Spleen (tissue), 11 donors: ENCODE measurements at regions not wholly inside any gene's neighbourhood (a gene's known extent, or its start where the extent isn't known, plus 50 kb on each side); places are given as distances from the start of the nearest gene placed in this dataset.

ENCODE experiments used
- DNase-seq: peaks from one replicate; pipeline ENCODE4 v3.0.0-alpha.2; 2020
- H3K27ac ChIP-seq, 8 donors: fragments of 200-600 bp; sonication (generic) in 7 of 8; 1 replicate in 4 of 8; 2 replicates in 4 of 8; pipeline versions ENCODE4 v1.5.0 to v1.8.0; 2016 to 2021; ENCODE audit warnings: inconsistent platforms in 4 of 8, mild to moderate bottlenecking in 4 of 8, moderate library complexity in 1 of 8
- H3K27me3 ChIP-seq, 7 donors: fragments of 200-600 bp; sonication (generic) in 6 of 7; replicated peaks in 1 of 7; 1 replicate in 4 of 7; 2 replicates in 3 of 7; pipeline versions ENCODE4 v1.5.0 to v1.8.0; 2016 to 2021; ENCODE audit warnings: inconsistent platforms in 3 of 7, mild to moderate bottlenecking in 1 of 7
- H3K36me3 ChIP-seq, 6 donors: fragments of 200-600 bp; sonication (generic) in 5 of 6; 1 replicate in 4 of 6; 2 replicates in 2 of 6; pipeline versions ENCODE4 v1.5.0 to v1.8.0; 2016 to 2021; ENCODE audit warnings: inconsistent platforms in 2 of 6
- H3K4me1 ChIP-seq, 6 donors: fragments of 200-600 bp; sonication (generic) in 5 of 6; 1 replicate in 3 of 6; 2 replicates in 3 of 6; pipeline versions ENCODE4 v1.5.0 to v1.8.0; 2016 to 2021; ENCODE audit warnings: inconsistent platforms in 3 of 6
- H3K4me3 ChIP-seq, 8 donors: fragments of 200-600 bp; sonication (generic) in 7 of 8; 1 replicate in 4 of 8; 2 replicates in 4 of 8; pipeline versions ENCODE4 v1.5.0 to v1.8.0; 2016 to 2021; ENCODE audit warnings: inconsistent platforms in 4 of 8, mild to moderate bottlenecking in 4 of 8, moderate library complexity in 2 of 8
- H3K9me3 ChIP-seq, 8 donors: fragments of 200-600 bp; sonication (generic) in 7 of 8; 1 replicate in 4 of 8; 2 replicates in 4 of 8; pipeline versions ENCODE4 v1.5.0 to v1.8.0; 2016 to 2021; ENCODE audit warnings: inconsistent platforms in 4 of 8
- CTCF ChIP-seq, 11 experiments: fragments of 200-600 bp in 7 of 11; fragments of 450-650 bp in 4 of 11; sonication (generic) in 4 of 11; IDR thresholded peaks in 8 of 11; conservative IDR thresholded peaks in 3 of 11; 1 replicate in 7 of 11; 2 replicates in 4 of 11; pipeline versions ENCODE4 v1.4.0 to v1.8.0; 2016 to 2021; ENCODE audit warnings: antibody characterized with exemption in 11 of 11, inconsistent platforms in 4 of 11, mild to moderate bottlenecking in 1 of 11
- POLR2A ChIP-seq, 3 donors: fragments of 450-650 bp; IDR thresholded peaks; one replicate each; pipeline ENCODE4 v1.5.1; 2017; ENCODE audit warnings: antibody characterized with exemption in 3 of 3, mild to moderate bottlenecking in 1 of 3
- POLR2AphosphoS5 ChIP-seq, 3 donors: sonication (generic); formaldehyde crosslinking; IDR thresholded peaks; one replicate each; pipeline ENCODE4 v1.5.1; 2017; ENCODE audit warnings: antibody characterized with exemption in 3 of 3
- WGBS, 5 donors: extraction: QIAGEN DNeasy Blood & Tissue Kit in 3 of 5; methylation state at CpG; one replicate each; pipeline versions ENCODE4 v1.1.5 to v1.1.7; 2013 to 2018; 5-methylcytosine and 5-hydroxymethylcytosine counted together
- intact Hi-C: fragments of 100-400 bp; cut with DNase I; formaldehyde crosslinking; loops from one replicate; pipeline ENCODE4 v1.15.0; 2023; ENCODE audit warnings: low total_unique reads
- donor health status: healthy with polysubstance abuse.
- donor health status: DM: no; HTN: no; CAD: no; lungs with moderate emphysema.
- donor health status: DM: no; HTN: no; CAD: no.
- donor health status: Bipolar disorder and iron deficiency.
- donor health status: healthy.
- donor health status: DM: no; HTN: no; CAD: no.
- donor health status: DM: yes; HTN: yes; CAD: no.

GRCh38 chr3:176699288-176699687, 498.0 kb downstream of the TBL1XR1 start:
- 56 to 86% (median 62%) methylated on average over 4 of the region's 4 CpGs for WGBS, 5 donors
- DNase-seq: no peak
- H3K36me3 ChIP-seq: no peaks in the 10 kb centered on the region
- intact Hi-C loops: no loop called here
- H3K27ac ChIP-seq: no peak overlapping the region
- no peaks in the 10 kb centered on the region for H3K27me3 ChIP-seq
- no peak overlapping the region for H3K4me3 ChIP-seq
- no peaks in the 10 kb centered on the region for H3K9me3 ChIP-seq
- H3K4me1 ChIP-seq: no peaks in the 10 kb centered on the region
- TF ChIP-seq POLR2AphosphoS5 (IDR thresholded peaks at IDR 0.05) (no peak), POLR2A (IDR thresholded peaks at IDR 0.05) (no peak), CTCF (IDR thresholded peaks at IDR 0.05 in 8 of 11, conservative IDR thresholded peaks at IDR 0.05 in 3 of 11) (no peak)

- TF ChIP-seq CTCF (IDR thresholded peaks at IDR 0.05 in 8 of 11, conservative IDR thresholded peaks at IDR 0.05 in 3 of 11): no peak
- TF ChIP-seq POLR2A (IDR thresholded peaks at IDR 0.05): no peak
- no peak for TF ChIP-seq POLR2AphosphoS5 (IDR thresholded peaks at IDR 0.05)
- H3K36me3 ChIP-seq: no peaks in the 10 kb centered on the region
- DNase-seq: no peak
- H3K4me1 ChIP-seq: no peaks in the 10 kb centered on the region
- H3K27ac ChIP-seq: no peak overlapping the region
- no peak overlapping the region for H3K4me3 ChIP-seq
- intact Hi-C loops: no loop called here
- H3K9me3 ChIP-seq: no peaks in the 10 kb centered on the region
- WGBS, 5 donors: 27 to 47% (median 37%) methylated on average over 9 of the region's 9 CpGs
- no peaks in the 10 kb centered on the region for H3K27me3 ChIP-seq
Observed at GRCh38 chr3:176697284-176697889, 499.9 kb downstream of the TBL1XR1 start.

GRCh38 chr3:176696816-176697215, 500.5 kb downstream of the TBL1XR1 start:
- H3K4me1 ChIP-seq: no peaks in the 10 kb centered on the region
- no peaks in the 10 kb centered on the region for H3K27me3 ChIP-seq
- H3K27ac ChIP-seq: no peak overlapping the region
- no peak overlapping the region for H3K4me3 ChIP-seq
- 42 to 53% (median 50%) methylated on average over 4 of the region's 4 CpGs for WGBS, 5 donors
- TF ChIP-seq POLR2A (IDR thresholded peaks at IDR 0.05): no peak
- TF ChIP-seq POLR2AphosphoS5 (IDR thresholded peaks at IDR 0.05): no peak
- TF ChIP-seq CTCF (IDR thresholded peaks at IDR 0.05 in 8 of 11, conservative IDR thresholded peaks at IDR 0.05 in 3 of 11): no peak
- H3K36me3 ChIP-seq: no peaks in the 10 kb centered on the region
- intact Hi-C loops: no loop called here
- H3K9me3 ChIP-seq: no peaks in the 10 kb centered on the region
- no peak for DNase-seq

- Histone ChIP-seq H3K36me3 (no peaks in the 10 kb centered on the region), H3K9me3 (no peaks in the 10 kb centered on the region), H3K4me1 (no peaks in the 10 kb centered on the region), H3K4me3 (no peak overlapping the region), H3K27me3 (no peaks in the 10 kb centered on the region), H3K27ac (no peak overlapping the region)
- DNase-seq: no peak
- 84 to 90% (median 87%) methylated on average over 4 of the region's 4 CpGs for whole genome bisulfite sequencing, 5 donors
- intact Hi-C loops: no loop called here
- TF ChIP-seq CTCF (IDR thresholded peaks at IDR 0.05 in 8 of 11, conservative IDR thresholded peaks at IDR 0.05 in 3 of 11) (no peak), POLR2AphosphoS5 (IDR thresholded peaks at IDR 0.05) (no peak), POLR2A (IDR thresholded peaks at IDR 0.05) (no peak)
Observed at GRCh38 chr3:176692966-176693785, 504.1 kb downstream of the TBL1XR1 start.
